ENCODE measurements at regions not wholly inside any gene's neighbourhood (a gene's known extent, or its start where the extent isn't known, plus 50 kb on each side); places are given as distances from the start of the nearest gene placed in this dataset.

DNA sequence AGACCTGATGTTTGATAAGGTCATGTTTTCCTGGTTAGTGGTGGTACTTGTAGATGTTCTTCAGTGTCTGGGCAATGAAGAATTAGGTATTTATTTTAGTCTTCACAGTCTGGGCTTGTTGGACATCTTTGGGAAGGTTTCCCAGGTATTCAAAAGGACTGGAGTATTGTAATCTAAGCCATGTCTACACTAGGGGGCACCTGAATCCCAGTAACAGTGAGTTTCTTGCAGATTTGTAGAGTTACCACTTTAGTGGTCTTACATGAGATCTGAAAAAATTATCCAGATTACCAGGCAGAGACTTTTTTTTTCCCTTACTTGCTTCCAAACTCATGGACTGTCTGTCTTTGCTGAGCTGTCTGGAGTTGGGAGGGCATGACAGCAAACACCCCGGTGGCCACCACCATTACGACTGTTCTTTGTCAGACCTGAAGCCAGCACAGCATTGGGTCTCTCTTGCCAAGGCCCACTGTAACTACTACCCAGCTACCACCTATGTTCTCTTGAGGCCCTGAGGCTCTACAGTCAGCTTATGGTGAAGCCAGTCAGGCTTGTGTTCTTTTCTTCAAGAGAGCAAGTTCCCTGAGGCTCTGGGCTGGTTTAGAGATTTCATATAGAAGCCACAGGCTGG, 820.7 kb upstream of the FBXO33 start:
- TF ChIP-seq POLR2AphosphoS5 (IDR thresholded peaks at IDR 0.05; ENCODE audit: borderline replicate concordance, low read depth, low read length) (no peak), EZH2 (IDR thresholded peaks at IDR 0.05) (no peak), FOXP2 (optimal IDR thresholded peaks at IDR 0.05; ENCODE audit: control extremely low read depth, extremely low read length, insufficient read depth) (no peak)
